HG02943 (cell line): ENCODE measurements at regions not wholly inside any gene's neighbourhood (a gene's known extent, or its start where the extent isn't known, plus 50 kb on each side); places are given as distances from the start of the nearest gene placed in this dataset.
"Not testable (repeated sequence)": the region's sequence is repeated elsewhere in the genome, so short reads cannot be mapped to it uniquely, and the experiment has no call there.

Experiments used
- ATAC-seq: cut with Tn5 transposase; IDR thresholded peaks from one replicate; pipeline ENCODE4 v1.9.1; 2021; ENCODE audit warnings: mild to moderate bottlenecking, low read depth, moderate library complexity; ENCODE audit not compliant: unreplicated experiment

DNA sequence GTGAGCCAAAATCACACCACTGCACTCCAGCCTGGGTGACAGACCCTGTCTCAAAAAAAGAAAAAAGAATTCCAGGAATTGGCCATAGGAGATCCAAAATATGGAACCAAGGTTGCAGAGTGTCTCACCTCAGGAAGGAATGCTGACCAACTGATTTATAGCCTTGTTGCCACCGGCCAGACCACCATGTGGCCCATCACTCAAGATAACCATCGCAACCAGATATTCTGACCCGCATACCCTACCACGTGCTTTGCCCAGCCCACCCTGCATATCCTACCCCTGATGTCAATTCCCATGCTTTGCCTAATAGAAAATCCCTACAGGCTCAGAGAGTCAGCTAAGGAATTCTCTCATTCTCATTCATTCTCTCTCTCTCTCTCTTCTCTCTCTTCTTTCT, 95.1 kb upstream of the DOCK9 start:
- no peak for ATAC-seq

DNA sequence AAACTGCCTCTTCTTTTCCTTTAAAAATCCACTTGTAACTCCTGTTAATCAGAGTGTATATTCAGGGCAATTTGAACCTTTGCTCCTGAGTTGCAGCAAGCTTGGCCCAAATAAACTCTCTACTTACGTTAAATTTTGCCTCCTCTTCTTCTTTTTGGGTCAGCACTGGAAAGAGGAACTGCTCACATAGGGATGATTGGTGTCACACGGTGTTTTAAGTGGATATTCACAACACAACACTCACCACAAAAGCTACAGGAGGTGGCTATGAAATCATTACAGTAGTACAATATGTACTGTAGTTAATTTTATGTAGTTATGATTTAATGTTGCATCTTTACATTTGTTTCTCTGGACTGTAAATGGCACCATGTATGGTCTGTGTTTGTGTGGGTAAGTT, 96.8 kb upstream of the DOCK9 start:
- ATAC-seq: no peak

DNA sequence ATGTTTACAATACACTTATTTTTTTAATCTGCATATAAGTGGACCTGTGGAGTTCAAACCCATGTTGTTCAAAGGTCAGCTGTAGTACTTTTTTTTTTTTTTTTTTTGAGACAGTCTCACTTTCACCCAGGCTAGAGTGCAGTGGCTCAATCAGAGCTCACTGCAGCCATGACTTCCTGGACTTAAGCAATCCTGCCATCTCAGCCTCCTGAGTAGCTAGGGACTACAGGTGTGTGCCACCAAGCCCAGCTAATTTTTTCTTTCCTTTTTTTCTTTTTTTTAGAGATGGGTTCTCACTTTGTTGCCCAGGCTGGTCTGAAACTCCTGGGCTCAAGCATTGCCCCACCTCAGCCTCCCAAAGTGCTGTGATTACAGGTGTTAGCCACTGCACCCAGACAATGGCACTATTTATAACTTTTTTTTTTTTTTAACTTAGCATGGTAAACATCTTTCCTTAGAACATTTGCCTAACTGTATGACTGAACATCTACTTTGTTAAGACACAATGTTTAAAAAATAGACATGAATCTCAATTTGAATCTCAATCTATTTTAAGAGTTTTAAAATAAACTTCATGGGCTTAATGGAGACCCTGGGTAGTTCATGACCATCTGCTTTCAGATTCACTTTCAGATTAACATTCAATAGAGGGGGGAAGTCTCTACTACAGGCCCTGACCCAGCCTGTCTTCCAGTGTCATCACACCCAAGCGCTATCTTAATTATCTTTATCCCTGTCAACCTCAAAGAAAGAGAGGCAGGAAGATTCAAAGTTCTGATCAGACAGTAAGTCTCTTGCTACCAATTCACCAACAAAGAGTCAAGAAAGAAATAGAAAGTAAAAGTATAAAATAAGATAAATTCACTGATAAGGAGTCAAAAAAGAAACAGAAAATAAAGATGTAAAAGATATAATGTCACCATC, 97.7 kb upstream of the DOCK9 start:
- peak; percentile 89 for ATAC-seq

- ATAC-seq: no peak
These were observed 100.3 kb upstream of the DOCK9 start for GRCh38 chr13:99078017-99078771.

DNA sequence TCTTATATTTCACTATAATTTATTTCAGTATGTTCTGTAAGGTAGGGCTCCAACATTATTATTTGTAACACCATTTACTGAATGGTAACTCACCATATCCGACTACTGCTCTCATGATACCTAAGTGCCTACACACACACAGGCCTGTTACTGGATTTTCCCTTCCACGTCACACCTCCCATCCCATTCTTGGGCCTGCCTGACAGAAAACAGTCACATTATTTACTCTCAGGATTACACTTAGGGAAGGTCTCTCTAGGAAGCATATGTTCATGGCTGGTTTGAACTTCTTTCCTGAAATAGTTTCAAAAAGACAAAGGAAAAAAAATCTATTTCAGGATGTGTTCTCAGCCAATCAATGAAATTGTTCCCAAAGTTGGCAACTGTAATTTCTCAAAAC, 102.3 kb upstream of the DOCK9 start:
- ATAC-seq: no peak

DNA sequence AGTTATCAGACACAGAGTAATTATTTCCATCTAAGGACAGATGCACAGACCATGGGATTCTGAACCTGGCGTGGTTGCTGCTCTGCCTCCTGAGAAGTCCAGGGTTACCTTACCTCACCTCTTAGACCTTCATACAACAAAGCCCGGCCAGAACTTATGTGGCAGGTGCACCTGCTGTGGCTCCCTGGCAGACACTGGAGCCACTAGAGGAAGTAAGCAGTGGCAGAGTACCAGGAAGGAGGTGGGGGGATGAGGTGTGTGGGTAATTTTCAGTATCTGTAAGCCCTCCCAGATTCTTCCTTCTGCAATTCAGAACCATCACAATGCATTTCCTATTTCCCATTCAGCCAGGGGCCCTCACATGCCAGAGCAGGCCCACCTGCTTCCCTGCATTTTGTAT, 106.1 kb upstream of the DOCK9 start:
- ATAC-seq: no peak

GRCh38 chr13:99085139-99085807, 107.4 kb upstream of the DOCK9 start:
- ATAC-seq: no peak

- no peak for ATAC-seq
These were observed 108.0 kb upstream of the DOCK9 start for GRCh38 chr13:99085808-99086266.

DNA sequence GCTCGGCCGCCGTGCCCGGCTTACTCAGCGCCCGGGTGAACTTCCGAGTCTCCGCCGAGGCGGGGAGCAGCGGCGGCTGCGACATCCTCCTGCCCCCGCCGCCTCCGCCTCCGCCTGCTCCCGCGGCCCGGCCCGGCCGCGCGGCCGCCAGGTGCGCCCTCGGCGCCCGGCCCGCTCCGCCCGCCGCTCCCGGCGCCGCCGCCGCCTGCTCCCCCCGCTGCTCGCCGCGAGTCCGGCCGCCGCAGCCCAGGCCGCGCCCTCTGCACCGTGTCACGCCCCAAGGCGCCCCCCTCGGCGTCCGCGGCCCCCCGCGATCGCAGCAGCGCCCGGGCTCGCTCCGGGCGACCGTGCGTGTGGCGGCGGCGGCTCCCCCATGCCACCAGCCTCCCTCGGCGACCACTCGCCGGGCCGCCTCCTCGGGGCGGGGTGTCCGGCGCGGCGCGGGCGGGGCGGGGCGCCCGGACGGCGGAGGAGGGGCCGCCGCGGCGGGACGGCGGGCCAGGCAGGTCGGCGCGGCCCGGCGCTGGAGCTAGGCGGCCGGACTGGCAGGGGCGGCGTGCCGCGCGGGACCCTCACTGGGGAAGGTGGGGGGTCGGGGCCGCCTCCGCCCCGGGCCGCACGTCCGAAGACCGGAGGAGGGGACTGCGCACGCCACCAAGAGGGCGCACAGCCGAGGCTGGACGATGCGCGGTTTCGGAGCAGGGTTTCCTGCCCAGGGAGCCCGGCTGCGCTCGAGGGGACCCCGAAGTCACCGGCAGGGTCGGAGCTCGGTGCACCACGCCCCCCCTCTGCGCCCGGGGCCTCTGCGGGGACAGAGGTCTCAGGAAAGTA, 108.6 kb upstream of the DOCK9 start:
- peak; percentile 37 for ATAC-seq

DNA sequence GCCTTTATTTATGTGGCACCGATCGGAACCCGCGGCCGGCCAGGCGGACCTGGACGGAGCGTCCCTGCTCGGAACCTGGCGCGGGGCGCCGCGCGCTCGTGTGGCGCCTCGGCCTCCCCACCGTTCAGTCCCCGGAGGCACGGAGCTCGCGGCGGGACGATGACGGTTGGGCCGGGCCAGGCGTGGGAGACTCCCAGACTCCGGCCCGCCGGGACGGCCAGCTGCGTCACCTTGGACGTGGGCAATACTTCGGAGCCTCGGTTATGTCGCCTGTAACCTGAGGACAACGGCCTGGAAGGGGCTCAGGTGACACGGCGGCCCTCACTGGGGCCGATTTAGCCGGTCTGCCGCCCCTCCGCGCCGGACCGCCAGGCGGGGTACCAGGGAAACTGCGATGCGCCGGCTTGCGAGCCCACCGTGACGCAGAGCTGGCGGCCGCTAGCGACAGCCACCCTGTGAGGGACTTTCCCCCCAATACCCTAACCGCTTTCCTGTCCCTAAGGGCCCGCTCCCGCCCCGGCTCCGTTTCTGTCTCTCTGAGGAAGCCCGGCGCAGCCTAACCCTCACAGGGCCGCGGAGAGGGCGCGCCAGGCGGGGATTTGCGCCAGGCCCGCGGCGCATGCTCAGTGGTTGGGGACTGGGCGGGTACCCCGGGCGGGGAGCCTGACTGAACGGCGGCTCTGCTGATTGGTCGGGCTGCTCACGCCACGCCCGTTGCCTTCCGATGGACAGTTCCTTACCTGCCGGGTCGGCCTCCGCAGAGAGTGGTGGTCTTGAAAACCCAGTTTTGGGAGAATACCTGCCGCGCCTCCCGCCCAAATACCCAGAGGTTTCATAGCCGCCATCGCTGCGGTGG, 109.5 kb upstream of the DOCK9 start:
- ATAC-seq: peak; percentile 78

GRCh38 chr13:99087954-99088491, 110.2 kb upstream of the DOCK9 start:
- ATAC-seq: peak; percentile 38

- no peak for ATAC-seq
These were observed 106.7 kb upstream of the UBAC2 start for GRCh38 chr13:99093997-99094396.

GRCh38 chr13:99101831-99102230, 98.8 kb upstream of the UBAC2 start:
- ATAC-seq: not testable (repeated sequence)

GRCh38 chr13:99103536-99103935, 97.1 kb upstream of the UBAC2 start:
- ATAC-seq: no peak

GRCh38 chr13:99104396-99104795, 96.3 kb upstream of the UBAC2 start:
- no peak for ATAC-seq

- no peak for ATAC-seq
These were observed 95.5 kb upstream of the UBAC2 start for GRCh38 chr13:99105160-99105559.

- ATAC-seq: no peak
These were observed 87.3 kb upstream of the UBAC2 start for GRCh38 chr13:99113351-99113750.

- no peak for ATAC-seq
These were observed 82.5 kb upstream of the UBAC2 start for GRCh38 chr13:99118179-99118578.

DNA sequence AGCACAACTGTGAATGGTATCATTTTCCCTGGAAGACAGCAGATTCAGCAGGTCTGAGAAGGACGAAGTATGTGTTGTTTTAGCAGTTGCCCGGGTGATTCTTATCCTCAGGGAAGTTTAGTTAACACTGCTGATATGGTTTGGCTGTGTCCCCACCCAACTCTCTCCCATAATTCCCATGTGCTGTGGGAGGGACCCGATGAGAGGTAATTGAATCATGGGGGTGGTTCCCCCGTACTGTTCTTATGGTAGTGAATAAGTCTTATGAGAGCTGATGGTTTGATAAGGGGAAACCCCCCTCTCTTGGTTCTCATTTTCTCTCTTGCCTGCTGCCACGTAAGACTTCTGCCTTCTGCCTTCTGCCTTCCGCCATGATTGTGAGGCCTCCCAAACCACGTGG, 81.0 kb upstream of the UBAC2 start:
- no peak for ATAC-seq
